Testis (tissue), 2 donors: ENCODE measurements at regions not wholly inside any gene's neighbourhood (a gene's known extent, or its start where the extent isn't known, plus 50 kb on each side); places are given as distances from the start of the nearest gene placed in this dataset.
"Not testable (repeated sequence)": the region's sequence is repeated elsewhere in the genome, so short reads cannot be mapped to it uniquely, and the experiment has no call there.

Experiments
- DNase-seq: peaks from one replicate; pipeline ENCODE4 v3.0.0-alpha.2; 2019
- H3K27ac ChIP-seq, 2 donors: fragments of 200-600 bp; sonication (generic); one replicate each; pipeline ENCODE4 v1.5.1; 2019
- H3K27me3 ChIP-seq: fragments of 200-600 bp; sonication (generic); one replicate; pipeline ENCODE4 v1.5.1; 2019
- H3K36me3 ChIP-seq: fragments of 200-600 bp; sonication (generic); one replicate; pipeline ENCODE4 v1.5.1; 2017; ENCODE audit warnings: low read depth; ENCODE audit errors: missing control alignments
- H3K4me1 ChIP-seq: fragments of 200-600 bp; sonication (generic); one replicate; pipeline ENCODE4 v1.5.1; 2019
- H3K4me3 ChIP-seq, 2 donors: fragments of 200-600 bp; sonication (generic); one replicate each; pipeline ENCODE4 v1.5.1; 2017 to 2019
- H3K9me3 ChIP-seq: fragments of 200-600 bp; sonication (generic); one replicate; pipeline ENCODE4 v1.5.1; 2017
- WGBS, 2 donors: methylation state at CpG; one replicate each; pipeline ENCODE4 v1.1.5; 2018; 5-methylcytosine and 5-hydroxymethylcytosine counted together
- intact Hi-C: fragments of 100-400 bp; cut with DNase I; formaldehyde crosslinking; loops from one replicate; pipeline ENCODE4 v1.15.1; 2023; ENCODE audit warnings: low total_unique reads
- TF ChIP-seq, protein P1 (sequence below), 3 experiments: fragments of 450-650 bp in 2 of 3; fragments of 200-600 bp in 1 of 3; sonication (generic) in 1 of 3; IDR thresholded peaks; one replicate each; pipeline ENCODE4 v1.5.1; 2016 to 2019; ENCODE audit warnings: antibody characterized with exemption in 3 of 3, mild to moderate bottlenecking in 2 of 3, moderate library complexity in 1 of 3

DNA sequence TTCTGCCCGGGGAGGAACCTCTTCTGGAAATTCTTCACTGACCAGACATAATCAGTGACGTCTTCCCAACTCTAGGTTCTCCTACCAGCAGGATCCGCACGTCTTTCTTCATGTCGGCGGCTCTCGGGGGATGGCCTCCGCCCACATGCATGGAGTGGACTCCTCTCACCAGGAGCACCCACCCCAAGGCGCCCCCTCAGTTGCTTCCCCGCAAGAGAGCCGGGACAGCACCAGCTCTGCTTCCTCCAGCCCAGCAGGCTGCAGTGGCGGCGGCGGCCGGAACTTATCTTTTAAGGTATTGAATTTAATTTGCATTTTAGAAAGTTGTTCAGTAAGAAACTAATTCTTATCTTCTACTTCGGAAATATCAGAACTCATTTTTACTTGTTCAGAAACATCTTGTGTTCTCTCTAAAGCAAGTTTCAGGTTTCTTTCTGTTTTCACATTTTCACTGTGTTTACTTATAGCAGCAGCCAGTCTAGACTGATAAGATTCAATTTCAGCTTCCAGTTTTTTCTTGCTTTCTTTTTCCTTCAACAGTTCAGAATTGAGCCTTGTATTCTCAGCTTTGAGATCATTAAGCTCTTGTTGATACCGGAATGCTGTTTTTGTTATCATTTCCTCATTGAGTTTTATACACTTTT, 343.5 kb downstream of the TUBA3C start:
- H3K36me3 ChIP-seq, H3K4me3 ChIP-seq, intact Hi-C loops, H3K9me3 ChIP-seq, H3K27ac ChIP-seq, DNase-seq, H3K4me1 ChIP-seq, H3K27me3 ChIP-seq: not testable (repeated sequence)
- WGBS, 2 donors = 70 to 80% methylated on average over 16 to 17 of the region's 17 CpGs

GRCh38 chr13:18837179-18837745, 344.4 kb downstream of the TUBA3C start:
- H3K4me1 ChIP-seq, H3K9me3 ChIP-seq, H3K4me3 ChIP-seq, H3K36me3 ChIP-seq, DNase-seq, H3K27me3 ChIP-seq, intact Hi-C loops, H3K27ac ChIP-seq: not testable (repeated sequence)
- WGBS, 2 donors = 83 to 89% methylated on average over 9 to 25 of the region's 26 CpGs

DNA sequence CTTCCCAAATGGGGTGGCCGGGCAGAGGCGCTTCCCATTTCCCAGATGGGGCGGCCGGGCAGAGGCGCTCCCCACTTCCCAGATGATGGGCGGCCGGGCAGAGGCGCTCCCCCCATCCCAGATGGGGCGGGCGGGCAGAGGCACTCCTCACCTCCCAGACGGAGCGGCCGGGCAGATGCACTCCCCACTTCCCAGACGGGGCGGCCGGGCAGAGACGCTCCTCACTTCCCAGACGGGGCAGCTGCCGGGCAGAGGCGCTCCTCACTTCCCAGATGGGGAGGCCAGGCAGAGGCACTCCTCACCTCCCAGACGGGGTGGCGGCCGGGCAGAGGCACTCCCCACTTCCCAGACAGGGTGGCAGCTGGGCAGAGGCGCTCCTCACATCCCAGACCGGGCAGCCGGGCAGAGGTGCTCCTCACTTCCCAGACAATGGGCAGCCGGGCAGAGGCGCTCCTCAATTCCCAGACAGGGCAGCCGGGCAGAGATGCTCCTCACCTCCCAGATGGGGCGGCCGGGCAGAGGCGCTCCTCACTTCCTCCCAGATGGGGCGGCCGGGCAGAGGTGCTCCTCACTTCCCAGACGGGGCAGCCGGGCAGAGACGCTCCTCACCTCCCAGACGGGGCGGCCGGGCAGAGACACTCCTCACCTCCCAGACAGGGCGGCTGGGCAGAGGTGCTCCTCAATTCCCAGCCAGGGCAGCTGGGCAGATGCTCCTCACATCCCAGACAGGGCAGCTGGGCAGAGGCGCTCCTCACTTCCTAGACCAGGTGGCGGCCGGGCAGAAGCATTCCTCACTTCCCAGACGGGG, 345.0 kb downstream of the TUBA3C start:
- H3K27me3 ChIP-seq, H3K4me3 ChIP-seq, DNase-seq, H3K4me1 ChIP-seq, H3K27ac ChIP-seq, intact Hi-C loops, H3K36me3 ChIP-seq, H3K9me3 ChIP-seq: not testable (repeated sequence)
- 75 to 86% methylated on average over 4 to 43 of the region's 45 CpGs for WGBS, 2 donors

DNA sequence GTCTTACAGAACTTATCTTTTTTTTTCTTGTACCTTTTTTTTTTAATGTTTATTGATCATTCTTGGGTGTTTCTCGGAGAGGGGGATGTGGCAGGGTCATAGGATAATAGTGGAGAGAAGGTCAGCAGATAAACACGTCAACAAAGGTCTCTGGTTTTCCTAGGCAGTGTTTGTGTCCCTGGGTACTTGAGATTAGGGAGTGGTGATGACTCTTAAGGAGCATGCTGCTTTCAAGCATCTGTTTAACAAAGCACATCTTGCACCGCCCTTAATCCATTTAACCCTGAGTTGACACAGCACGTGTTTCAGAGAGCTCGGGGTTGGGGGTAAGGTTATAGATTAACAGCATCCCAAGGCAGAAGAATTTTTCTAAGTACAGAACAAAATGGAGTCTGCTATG, 345.9 kb downstream of the TUBA3C start:
- H3K27ac ChIP-seq, intact Hi-C loops, H3K27me3 ChIP-seq, H3K36me3 ChIP-seq, DNase-seq, H3K4me3 ChIP-seq, H3K4me1 ChIP-seq, H3K9me3 ChIP-seq: not testable (repeated sequence)
- 72 to 82% methylated on average over 5 of the region's 5 CpGs for WGBS, 2 donors

DNA sequence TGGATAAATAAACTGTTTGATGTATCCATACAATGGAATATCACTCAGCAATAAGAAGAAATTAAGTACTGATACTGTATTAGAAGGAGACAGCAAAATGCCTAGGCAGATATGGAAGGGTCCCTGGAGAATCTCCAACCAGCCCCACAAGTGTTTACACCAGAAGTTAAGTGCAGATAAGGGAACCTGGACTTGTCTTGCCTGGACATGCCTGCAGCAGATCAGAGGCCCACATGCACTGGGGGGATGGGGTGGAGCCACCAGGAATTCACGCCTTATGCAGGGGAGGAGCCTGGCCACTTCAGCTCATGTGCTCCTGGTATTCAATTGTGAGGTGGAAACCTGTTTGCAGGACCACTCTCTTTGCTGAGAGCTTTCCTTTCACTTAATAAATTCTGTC, 356.9 kb downstream of the TUBA3C start:
- 50% methylated on average over 1 of the region's 1 CpG; no CpG with 5 or more reads in 1 of the 2 donors for WGBS, 2 donors
- H3K27ac ChIP-seq, H3K4me3 ChIP-seq: not testable (repeated sequence)

GRCh38 chr13:18822655-18823639, 358.7 kb downstream of the TUBA3C start:
- H3K27ac ChIP-seq, H3K27me3 ChIP-seq, intact Hi-C loops, H3K9me3 ChIP-seq, H3K4me1 ChIP-seq, H3K4me3 ChIP-seq, DNase-seq, H3K36me3 ChIP-seq: not testable (repeated sequence)
- 65% methylated on average over 3 of the region's 3 CpGs for WGBS, 2 donors

More for the DNA sequence above, 356.9 kb downstream of the TUBA3C start:
- H3K27me3 ChIP-seq, H3K36me3 ChIP-seq, H3K4me1 ChIP-seq, DNase-seq, H3K9me3 ChIP-seq, intact Hi-C loops: not testable (repeated sequence)

DNA sequence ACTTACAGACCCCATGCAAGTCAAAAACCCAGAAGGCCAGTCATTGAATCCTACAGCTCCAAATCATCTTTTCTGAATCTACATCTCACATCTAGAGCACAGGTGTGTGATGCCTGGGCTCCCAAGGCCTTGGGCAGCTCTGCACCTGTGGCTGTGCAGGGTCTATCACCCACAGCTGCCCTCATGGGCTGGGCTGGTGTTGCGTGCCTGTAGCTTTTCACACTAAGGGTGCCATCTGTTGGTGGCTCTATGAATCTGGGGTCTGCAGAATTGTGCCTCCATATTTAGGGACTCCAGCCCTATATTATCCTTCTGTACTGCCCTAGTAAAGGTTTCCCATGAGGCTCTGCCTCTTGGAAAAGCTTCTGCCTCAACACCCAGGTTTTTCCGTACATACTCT, 407.6 kb downstream of the TUBA3C start:
- H3K4me3 ChIP-seq, H3K27me3 ChIP-seq, H3K27ac ChIP-seq, H3K36me3 ChIP-seq, H3K9me3 ChIP-seq, H3K4me1 ChIP-seq, intact Hi-C loops: not testable (repeated sequence)
- WGBS, 2 donors = 88% methylated on average over 2 of the region's 2 CpGs; no CpG with 5 or more reads in 1 of the 2 donors
- DNase-seq = peak; percentile 15
- TF ChIP-seq, protein P1, sequence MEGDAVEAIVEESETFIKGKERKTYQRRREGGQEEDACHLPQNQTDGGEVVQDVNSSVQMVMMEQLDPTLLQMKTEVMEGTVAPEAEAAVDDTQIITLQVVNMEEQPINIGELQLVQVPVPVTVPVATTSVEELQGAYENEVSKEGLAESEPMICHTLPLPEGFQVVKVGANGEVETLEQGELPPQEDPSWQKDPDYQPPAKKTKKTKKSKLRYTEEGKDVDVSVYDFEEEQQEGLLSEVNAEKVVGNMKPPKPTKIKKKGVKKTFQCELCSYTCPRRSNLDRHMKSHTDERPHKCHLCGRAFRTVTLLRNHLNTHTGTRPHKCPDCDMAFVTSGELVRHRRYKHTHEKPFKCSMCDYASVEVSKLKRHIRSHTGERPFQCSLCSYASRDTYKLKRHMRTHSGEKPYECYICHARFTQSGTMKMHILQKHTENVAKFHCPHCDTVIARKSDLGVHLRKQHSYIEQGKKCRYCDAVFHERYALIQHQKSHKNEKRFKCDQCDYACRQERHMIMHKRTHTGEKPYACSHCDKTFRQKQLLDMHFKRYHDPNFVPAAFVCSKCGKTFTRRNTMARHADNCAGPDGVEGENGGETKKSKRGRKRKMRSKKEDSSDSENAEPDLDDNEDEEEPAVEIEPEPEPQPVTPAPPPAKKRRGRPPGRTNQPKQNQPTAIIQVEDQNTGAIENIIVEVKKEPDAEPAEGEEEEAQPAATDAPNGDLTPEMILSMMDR (IDR thresholded peaks at IDR 0.05) = peak in 1 of 3 experiments; percentile 16

DNA sequence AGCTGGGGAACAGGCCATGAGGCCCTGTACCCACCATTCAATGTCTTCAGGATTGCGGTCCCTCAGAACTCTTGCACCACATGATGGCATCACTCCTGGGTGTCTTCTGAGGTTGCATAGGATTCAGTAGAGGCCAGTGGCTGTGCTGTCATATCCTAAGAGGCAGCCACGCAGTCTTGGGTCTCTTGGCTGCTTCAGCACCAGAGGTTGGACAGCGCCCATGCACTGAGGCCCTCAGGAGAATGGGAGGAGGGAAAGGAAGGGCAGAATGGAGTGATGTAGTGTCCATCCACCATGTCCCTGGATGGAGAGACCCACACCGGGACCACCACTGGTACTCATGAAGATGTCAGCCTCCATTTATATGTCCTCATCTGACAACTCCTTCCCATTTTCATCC, 439.9 kb downstream of the TUBA3C start:
- intact Hi-C loops, H3K4me3 ChIP-seq, H3K36me3 ChIP-seq, H3K27ac ChIP-seq, H3K9me3 ChIP-seq, H3K4me1 ChIP-seq, H3K27me3 ChIP-seq: not testable (repeated sequence)
- 58% methylated on average over 4 of the region's 4 CpGs; no CpG with 5 or more reads in 1 of the 2 donors for WGBS, 2 donors
- peak; percentile 38 for DNase-seq
